Loucy (cell line): ENCODE measurements at regions not wholly inside any gene's neighbourhood (a gene's known extent, or its start where the extent isn't known, plus 50 kb on each side); places are given as distances from the start of the nearest gene placed in this dataset.

Experiments
- H2AFZ ChIP-seq: fragments of 200-600 bp; sonication (generic); 2 replicates; pipeline ENCODE4 v1.6.0; 2016; ENCODE audit warnings: antibody characterized with exemption, mild to moderate bottlenecking, low read length, moderate library complexity
- H3F3A ChIP-seq: fragments of 200-600 bp; 2 replicates; pipeline ENCODE4 v1.6.0; 2016; ENCODE audit warnings: antibody characterized with exemption, low read depth, mild to moderate bottlenecking
- H3K27me3 ChIP-seq: fragments of 200-600 bp; sonication (generic); 2 replicates; pipeline ENCODE4 v1.6.1; 2014; ENCODE audit warnings: low read length, mild to moderate bottlenecking; ENCODE audit not compliant: insufficient read depth, poor library complexity, severe bottlenecking
- H3K36me3 ChIP-seq: fragments of 200-600 bp; sonication (generic); 2 replicates; pipeline ENCODE4 v1.6.1; 2016; ENCODE audit warnings: low read length; ENCODE audit not compliant: insufficient read depth
- H3K4me1 ChIP-seq: fragments of 200-600 bp; sonication (generic); 2 replicates; pipeline ENCODE4 v1.5.1; 2014; ENCODE audit warnings: low read length, mild to moderate bottlenecking; ENCODE audit not compliant: insufficient read depth, poor library complexity, severe bottlenecking
- H3K4me2 ChIP-seq: fragments of 200-600 bp; sonication (generic); 2 replicates; pipeline ENCODE4 v1.6.0; 2014; ENCODE audit warnings: antibody characterized with exemption, low read length, low read depth, mild to moderate bottlenecking; ENCODE audit not compliant: poor library complexity, severe bottlenecking
- H3K4me3 ChIP-seq: fragments of 200-600 bp; sonication (generic); 2 replicates; pipeline ENCODE4 v1.5.1; 2014; ENCODE audit warnings: low read length, mild to moderate bottlenecking, mixed read lengths; ENCODE audit not compliant: poor library complexity, severe bottlenecking
- H3K79me2 ChIP-seq: fragments of 200-600 bp; sonication (generic); 2 replicates; pipeline ENCODE4 v1.6.1; 2014; ENCODE audit warnings: low read length; ENCODE audit not compliant: insufficient read depth
- H3K9ac ChIP-seq: fragments of 200-600 bp; sonication (generic); 2 replicates; pipeline ENCODE4 v1.6.0; 2014; ENCODE audit warnings: mild to moderate bottlenecking, low read depth, low read length, moderate library complexity; ENCODE audit not compliant: poor library complexity, severe bottlenecking
- H3K9me2 ChIP-seq: fragments of 200-600 bp; sonication (generic); replicated peaks from 2 replicates; pipeline ENCODE4 v1.6.1; 2016; ENCODE audit warnings: low read depth, low read length, mixed read lengths
- H3K9me3 ChIP-seq: fragments of 200-600 bp; sonication (generic); 2 replicates; pipeline ENCODE4 v1.6.1; 2014; ENCODE audit warnings: mild to moderate bottlenecking, antibody characterized with exemption, low read length, low read depth; ENCODE audit not compliant: insufficient read depth
- H4K20me1 ChIP-seq: fragments of 200-600 bp; sonication (generic); 2 replicates; pipeline ENCODE4 v1.6.0; 2014; ENCODE audit warnings: antibody characterized with exemption, low read length, mild to moderate bottlenecking; ENCODE audit not compliant: insufficient read depth, poor library complexity, severe bottlenecking
- CTCF ChIP-seq: fragments of 200-600 bp; sonication (generic); conservative IDR thresholded peaks from 2 replicates; pipeline ENCODE4 v1.5.1; 2014; ENCODE audit warnings: mild to moderate bottlenecking, antibody characterized with exemption, low read length
- EZH2phosphoT487 ChIP-seq: fragments of 200-600 bp; IDR thresholded peaks from 2 replicates; pipeline ENCODE4 v1.6.1; 2018; ENCODE audit warnings: antibody characterized with exemption, mild to moderate bottlenecking, moderate library complexity, borderline replicate concordance

- no peak overlapping the region for H3K4me2 ChIP-seq
- H4K20me1 ChIP-seq, result no peaks in the 10 kb centered on the region
- 0 out of 2 replicates have a peak, but pooled peaks cover 2% of the 10 kb centered on the region for H3F3A ChIP-seq
- H3K9ac ChIP-seq, result no peak overlapping the region
- H3K27me3 ChIP-seq, result no peaks in the 10 kb centered on the region
- H3K9me3 ChIP-seq, result no peaks in the 10 kb centered on the region
- no peak for TF ChIP-seq EZH2phosphoT487
- TF ChIP-seq CTCF, result no peak
- H3K79me2 ChIP-seq, result no peaks in the 10 kb centered on the region
- H3K4me1 ChIP-seq, result no peaks in the 10 kb centered on the region
- no peaks in the 10 kb centered on the region for H3K9me2 ChIP-seq
- H3K4me3 ChIP-seq, result no peak overlapping the region
- no peaks in the 10 kb centered on the region for H3K36me3 ChIP-seq
- peak overlapping the region; percentile 7; the same call in 1 of the 2 replicates for H2AFZ ChIP-seq
These were observed 54.6 kb upstream of the RAPGEF2 start for GRCh38 chr4:159048166-159048886.

DNA sequence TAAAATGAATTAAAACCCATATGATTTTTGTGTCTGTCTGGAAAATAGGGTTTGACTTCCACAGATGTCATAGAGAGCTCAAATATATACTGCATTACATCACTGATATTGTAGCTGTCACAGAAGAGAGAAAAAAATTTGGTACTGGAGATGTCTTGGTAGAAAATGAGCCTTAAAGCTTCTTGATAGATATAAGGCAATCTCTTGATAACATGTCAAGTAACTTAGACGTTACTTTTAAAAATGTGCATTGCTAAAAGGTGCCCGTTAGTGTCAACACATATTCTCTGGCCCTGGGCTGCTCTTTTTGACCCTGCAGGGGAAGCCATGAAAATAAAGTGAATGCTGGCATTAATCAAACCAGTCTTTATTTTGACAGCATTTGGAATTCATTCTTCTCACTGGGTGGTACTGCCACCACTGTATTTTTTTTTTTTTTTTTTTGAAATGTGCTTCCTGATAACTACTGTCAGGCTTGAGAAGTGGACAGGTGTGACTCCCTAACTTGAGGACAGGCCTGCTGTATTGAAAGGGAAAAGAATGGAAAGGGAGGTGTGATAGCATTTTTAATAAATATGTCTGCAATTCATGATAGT lies 53.0 kb upstream of the RAPGEF2 start:
- Histone ChIP-seq H3K27me3 (no peaks in the 10 kb centered on the region), H3F3A (0 out of 2 replicates have a peak, but pooled peaks cover 2% of the 10 kb centered on the region), H3K36me3 (no peaks in the 10 kb centered on the region), H3K9me2 (no peaks in the 10 kb centered on the region), H3K79me2 (no peaks in the 10 kb centered on the region), H3K9ac (no peak overlapping the region), H3K4me2 (no peak overlapping the region), H2AFZ (no peak overlapping the region), H3K4me1 (no peaks in the 10 kb centered on the region), H3K4me3 (no peak overlapping the region), H3K9me3 (no peaks in the 10 kb centered on the region), H4K20me1 (no peaks in the 10 kb centered on the region)
- TF ChIP-seq EZH2phosphoT487 (no peak), CTCF (no peak)

- H3K4me1 ChIP-seq, result no peaks in the 10 kb centered on the region
- H3K27me3 ChIP-seq, result no peaks in the 10 kb centered on the region
- H3K36me3 ChIP-seq, result no peaks in the 10 kb centered on the region
- H3K9ac ChIP-seq, result no peak overlapping the region
- H3K9me3 ChIP-seq, result no peaks in the 10 kb centered on the region
- H3K9me2 ChIP-seq, result no peaks in the 10 kb centered on the region
- no peaks in the 10 kb centered on the region for H4K20me1 ChIP-seq
- peak overlapping the region; percentile 7 for H3K4me2 ChIP-seq
- 0 out of 2 replicates have a peak, but pooled peaks cover 2% of the 10 kb centered on the region for H3F3A ChIP-seq
- TF ChIP-seq EZH2phosphoT487 (no peak), CTCF (no peak)
- peak overlapping the region; percentile 58; the same call in 1 of the 2 replicates for H2AFZ ChIP-seq
- H3K4me3 ChIP-seq, result no peak overlapping the region
- H3K79me2 ChIP-seq, result no peaks in the 10 kb centered on the region
These were observed 51.4 kb upstream of the RAPGEF2 start for GRCh38 chr4:159051245-159052071.
